ENCODE measurements at regions not wholly inside any gene's neighbourhood (a gene's known extent, or its start where the extent isn't known, plus 50 kb on each side); places are given as distances from the start of the nearest gene placed in this dataset.
A peak's percentile ranks its signal among the peaks of the same experiment; 100 is the strongest.

DNA sequence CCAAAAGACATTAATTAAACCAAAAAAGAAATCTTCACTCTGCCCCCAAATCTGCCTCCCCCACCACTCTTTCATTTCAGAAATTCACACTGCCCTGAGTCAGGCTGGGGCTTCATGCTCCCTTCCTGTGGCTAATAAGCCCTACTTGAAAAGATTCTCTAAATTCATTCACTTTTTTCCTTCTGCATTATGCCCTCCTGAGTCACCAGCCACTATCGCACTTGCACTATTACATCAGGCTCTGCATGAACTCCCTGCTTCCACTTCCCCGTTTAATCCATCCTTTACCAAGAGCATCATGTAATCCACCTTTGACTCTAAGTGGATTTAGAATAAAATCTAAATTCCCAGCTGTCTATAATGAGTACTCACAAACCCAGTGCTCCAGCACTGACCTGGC lies 295.4 kb upstream of the KLF3 start:
- Histone ChIP-seq H3K27ac (ENCODE audit: extremely low read depth, low read depth, low read length) (no peak overlapping the region), H3K27me3 (ENCODE audit: control insufficient read depth in 2 of 2, insufficient read depth in 2 of 2, low read length in 2 of 2) (no peaks in the 10 kb centered on the region), H3K79me2 (ENCODE audit: control insufficient read depth, insufficient read depth, low read length) (no peaks in the 10 kb centered on the region), H2AFZ (ENCODE audit: low read depth, low read length) (no peak overlapping the region), H4K20me1 (replicated peaks; ENCODE audit: control insufficient read depth, insufficient read depth, low read length) (no peaks in the 10 kb centered on the region), H3K4me3 (no peak overlapping the region), H3K9me1 (ENCODE audit: control insufficient read depth, insufficient read depth, low read length) (no peaks in the 10 kb centered on the region), H3K9ac (ENCODE audit: insufficient read depth in 1 of 2, low read depth in 2 of 2, low read length in 2 of 2) (no peak overlapping the region), H3K36me3 (ENCODE audit: control insufficient read depth, insufficient read depth, low read length) (no peaks in the 10 kb centered on the region), H3K4me1 (replicated peaks in 1 of 2; ENCODE audit: control insufficient read depth in 2 of 2, insufficient read depth in 2 of 2, low read length in 2 of 2) (no peaks in the 10 kb centered on the region; a peak in 3 of 5 replicates), H3K9me3 (replicated peaks; ENCODE audit: control insufficient read depth, insufficient read depth, low read depth, low read length) (no peaks in the 10 kb centered on the region; the same call in 1 of the 2 replicates), H3K4me2 (ENCODE audit: insufficient read depth, low read length) (no peak overlapping the region)
- 29% methylated on average over 2 of the region's 2 CpGs for WGBS (ENCODE audit: insufficient coverage, low coverage, missing lambda C conversion rate)
- ChIA-PET POLR2A (no interaction called here), CTCF (ENCODE audit: low intra/inter-chr PET ratio) (no interaction called here)
- no TSS peak for BruUV-seq (replicated peaks)
- DNase-seq (ENCODE audit: extremely low read depth in 1 of 4, low spot score in 3 of 4) = no peak
- in situ Hi-C loops (cut with MboI) (no loop called here), intact Hi-C loops (cut with micrococcal nuclease) (no loop called here)
- ATAC-seq = no peak
- FAIRE-seq = no peak
- TF ChIP-seq JUN (IDR thresholded peaks at IDR 0.05; ENCODE audit: borderline replicate concordance, low read depth, low read length) = no peak
- TF ChIP-seq JUN (CRISPR knock-in tag; IDR thresholded peaks at IDR 0.05; ENCODE audit: borderline replicate concordance) = no peak
- no peak for TF ChIP-seq PRPF4 (IDR thresholded peaks at IDR 0.05; ENCODE audit: insufficient read depth, low read depth, low read length, poor library complexity, severe bottlenecking)
- TF ChIP-seq TBP (optimal IDR thresholded peaks at IDR 0.05; ENCODE audit: low read depth, low read length) = no peak
- TF ChIP-seq, protein P1, sequence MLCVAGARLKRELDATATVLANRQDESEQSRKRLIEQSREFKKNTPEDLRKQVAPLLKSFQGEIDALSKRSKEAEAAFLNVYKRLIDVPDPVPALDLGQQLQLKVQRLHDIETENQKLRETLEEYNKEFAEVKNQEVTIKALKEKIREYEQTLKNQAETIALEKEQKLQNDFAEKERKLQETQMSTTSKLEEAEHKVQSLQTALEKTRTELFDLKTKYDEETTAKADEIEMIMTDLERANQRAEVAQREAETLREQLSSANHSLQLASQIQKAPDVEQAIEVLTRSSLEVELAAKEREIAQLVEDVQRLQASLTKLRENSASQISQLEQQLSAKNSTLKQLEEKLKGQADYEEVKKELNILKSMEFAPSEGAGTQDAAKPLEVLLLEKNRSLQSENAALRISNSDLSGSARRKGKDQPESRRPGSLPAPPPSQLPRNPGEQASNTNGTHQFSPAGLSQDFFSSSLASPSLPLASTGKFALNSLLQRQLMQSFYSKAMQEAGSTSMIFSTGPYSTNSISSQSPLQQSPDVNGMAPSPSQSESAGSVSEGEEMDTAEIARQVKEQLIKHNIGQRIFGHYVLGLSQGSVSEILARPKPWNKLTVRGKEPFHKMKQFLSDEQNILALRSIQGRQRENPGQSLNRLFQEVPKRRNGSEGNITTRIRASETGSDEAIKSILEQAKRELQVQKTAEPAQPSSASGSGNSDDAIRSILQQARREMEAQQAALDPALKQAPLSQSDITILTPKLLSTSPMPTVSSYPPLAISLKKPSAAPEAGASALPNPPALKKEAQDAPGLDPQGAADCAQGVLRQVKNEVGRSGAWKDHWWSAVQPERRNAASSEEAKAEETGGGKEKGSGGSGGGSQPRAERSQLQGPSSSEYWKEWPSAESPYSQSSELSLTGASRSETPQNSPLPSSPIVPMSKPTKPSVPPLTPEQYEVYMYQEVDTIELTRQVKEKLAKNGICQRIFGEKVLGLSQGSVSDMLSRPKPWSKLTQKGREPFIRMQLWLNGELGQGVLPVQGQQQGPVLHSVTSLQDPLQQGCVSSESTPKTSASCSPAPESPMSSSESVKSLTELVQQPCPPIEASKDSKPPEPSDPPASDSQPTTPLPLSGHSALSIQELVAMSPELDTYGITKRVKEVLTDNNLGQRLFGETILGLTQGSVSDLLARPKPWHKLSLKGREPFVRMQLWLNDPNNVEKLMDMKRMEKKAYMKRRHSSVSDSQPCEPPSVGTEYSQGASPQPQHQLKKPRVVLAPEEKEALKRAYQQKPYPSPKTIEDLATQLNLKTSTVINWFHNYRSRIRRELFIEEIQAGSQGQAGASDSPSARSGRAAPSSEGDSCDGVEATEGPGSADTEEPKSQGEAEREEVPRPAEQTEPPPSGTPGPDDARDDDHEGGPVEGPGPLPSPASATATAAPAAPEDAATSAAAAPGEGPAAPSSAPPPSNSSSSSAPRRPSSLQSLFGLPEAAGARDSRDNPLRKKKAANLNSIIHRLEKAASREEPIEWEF (CRISPR knock-in tag; IDR thresholded peaks at IDR 0.05) = no peak
- TF ChIP-seq MTA3 (IDR thresholded peaks at IDR 0.05; ENCODE audit: borderline replicate concordance) = no peak
- no peak for TF ChIP-seq SLC30A9 (CRISPR knock-in tag; IDR thresholded peaks at IDR 0.05)
- no peak for TF ChIP-seq RFX7 (CRISPR knock-in tag; IDR thresholded peaks at IDR 0.05)
- TF ChIP-seq ZNF124 (CRISPR knock-in tag; IDR thresholded peaks at IDR 0.05) = no peak
- TF ChIP-seq SPI1 (IDR thresholded peaks at IDR 0.05; ENCODE audit: borderline replicate concordance, low read depth, low read length) = 0 out of 2 replicates have a peak, but pooled peaks have one; percentile 34
- TF ChIP-seq, protein P2, sequence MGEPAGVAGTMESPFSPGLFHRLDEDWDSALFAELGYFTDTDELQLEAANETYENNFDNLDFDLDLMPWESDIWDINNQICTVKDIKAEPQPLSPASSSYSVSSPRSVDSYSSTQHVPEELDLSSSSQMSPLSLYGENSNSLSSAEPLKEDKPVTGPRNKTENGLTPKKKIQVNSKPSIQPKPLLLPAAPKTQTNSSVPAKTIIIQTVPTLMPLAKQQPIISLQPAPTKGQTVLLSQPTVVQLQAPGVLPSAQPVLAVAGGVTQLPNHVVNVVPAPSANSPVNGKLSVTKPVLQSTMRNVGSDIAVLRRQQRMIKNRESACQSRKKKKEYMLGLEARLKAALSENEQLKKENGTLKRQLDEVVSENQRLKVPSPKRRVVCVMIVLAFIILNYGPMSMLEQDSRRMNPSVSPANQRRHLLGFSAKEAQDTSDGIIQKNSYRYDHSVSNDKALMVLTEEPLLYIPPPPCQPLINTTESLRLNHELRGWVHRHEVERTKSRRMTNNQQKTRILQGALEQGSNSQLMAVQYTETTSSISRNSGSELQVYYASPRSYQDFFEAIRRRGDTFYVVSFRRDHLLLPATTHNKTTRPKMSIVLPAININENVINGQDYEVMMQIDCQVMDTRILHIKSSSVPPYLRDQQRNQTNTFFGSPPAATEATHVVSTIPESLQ (CRISPR knock-in tag; IDR thresholded peaks at IDR 0.05) = no peak
- no peak for TF ChIP-seq ZFP1 (CRISPR knock-in tag; IDR thresholded peaks at IDR 0.05)
- TF ChIP-seq ZNF212 (CRISPR knock-in tag; IDR thresholded peaks at IDR 0.05) = no peak
- no peak for TF ChIP-seq ZNF146 (CRISPR knock-in tag; IDR thresholded peaks at IDR 0.05; ENCODE audit: unreplicated experiment)
- no peak for TF ChIP-seq NFE2L1 (tag; IDR thresholded peaks at IDR 0.05; ENCODE audit: borderline replicate concordance, low read depth)
- TF ChIP-seq RBM14 (IDR thresholded peaks at IDR 0.05; ENCODE audit: borderline replicate concordance, insufficient read depth, low read depth, low read length) = no peak

Measured in K562 (cell line).